ENCODE measurements at regions not wholly inside any gene's neighbourhood (a gene's known extent, or its start where the extent isn't known, plus 50 kb on each side); places are given as distances from the start of the nearest gene placed in this dataset.
"Not testable (repeated sequence)": the region's sequence is repeated elsewhere in the genome, so short reads cannot be mapped to it uniquely, and the experiment has no call there.

- DNase-seq = no peak
These were observed 129.7 kb downstream of the EPC1 start for GRCh38 chr10:32217216-32217615.

- not testable (repeated sequence) for DNase-seq
These were observed 133.1 kb downstream of the EPC1 start for GRCh38 chr10:32213838-32214237.

- DNase-seq = no peak
These were observed 136.0 kb downstream of the EPC1 start for GRCh38 chr10:32211046-32211363.

GRCh38 chr10:32210306-32211045, 136.5 kb downstream of the EPC1 start:
- DNase-seq = peak; percentile 47

- not testable (repeated sequence) for DNase-seq
These were observed 139.0 kb downstream of the EPC1 start for GRCh38 chr10:32208005-32208404.

GRCh38 chr10:32207544-32207943, 139.4 kb downstream of the EPC1 start:
- DNase-seq = peak; percentile 74

- DNase-seq = no peak
These were observed 141.3 kb downstream of the EPC1 start for GRCh38 chr10:32205670-32206069.

- no peak for DNase-seq
These were observed 142.4 kb downstream of the EPC1 start for GRCh38 chr10:32204606-32205005.

GRCh38 chr10:32199714-32200394, 143.6 kb upstream of the KIF5B start:
- DNase-seq = no peak

- no peak for DNase-seq
These were observed 141.2 kb upstream of the KIF5B start for GRCh38 chr10:32197423-32197822.

GRCh38 chr10:32190890-32191491, 134.8 kb upstream of the KIF5B start:
- no peak for DNase-seq

GRCh38 chr10:32189400-32190084, 133.3 kb upstream of the KIF5B start:
- no peak for DNase-seq

- not testable (repeated sequence) for DNase-seq
These were observed 132.4 kb upstream of the KIF5B start for GRCh38 chr10:32188601-32189000.

GRCh38 chr10:32187686-32188085, 131.5 kb upstream of the KIF5B start:
- no peak for DNase-seq

GRCh38 chr10:32183652-32184051, 127.4 kb upstream of the KIF5B start:
- DNase-seq = not testable (repeated sequence)

- no peak for DNase-seq
These were observed 126.3 kb upstream of the KIF5B start for GRCh38 chr10:32182476-32182875.

- DNase-seq = no peak
These were observed 124.4 kb upstream of the KIF5B start for GRCh38 chr10:32180390-32181280.

- no peak for DNase-seq
These were observed 123.6 kb upstream of the KIF5B start for GRCh38 chr10:32179836-32180235.

GRCh38 chr10:32177594-32177993, 121.4 kb upstream of the KIF5B start:
- not testable (repeated sequence) for DNase-seq

- DNase-seq = no peak
These were observed 119.4 kb upstream of the KIF5B start for GRCh38 chr10:32175629-32176028.

GRCh38 chr10:32174349-32174893, 118.2 kb upstream of the KIF5B start:
- no peak for DNase-seq

- no peak for DNase-seq
These were observed 115.0 kb upstream of the KIF5B start for GRCh38 chr10:32171204-32171603.
